ENCODE measurements at regions not wholly inside any gene's neighbourhood (a gene's known extent, or its start where the extent isn't known, plus 50 kb on each side); places are given as distances from the start of the nearest gene placed in this dataset.
"Not testable (repeated sequence)": the region's sequence is repeated elsewhere in the genome, so short reads cannot be mapped to it uniquely, and the experiment has no call there.

GRCh38 chr2:175823002-175823706 is 178.9 kb downstream of the LNPK start:
- no peak overlapping the region for H3K27ac Mint-ChIP-seq
- peaks cover 24% of the 10 kb centered on the region for H3K27me3 Mint-ChIP-seq (ENCODE audit: low read depth)
- H3K4me3 Mint-ChIP-seq: no peak overlapping the region
- no peaks in the 10 kb centered on the region for H3K36me3 Mint-ChIP-seq (ENCODE audit: insufficient read depth in 2 of 2)
- ATAC-seq (replicated peaks in 1 of 2): no peak
- H3K4me1 Mint-ChIP-seq (ENCODE audit: low read depth): no peaks in the 10 kb centered on the region
- DNase-seq: no peak
- no peaks in the 10 kb centered on the region for H3K9me3 Mint-ChIP-seq

- H3K27me3 Mint-ChIP-seq (ENCODE audit: low read depth): peaks cover 23% of the 10 kb centered on the region
- H3K4me1 Mint-ChIP-seq (ENCODE audit: low read depth): no peaks in the 10 kb centered on the region
- DNase-seq (no peak), ATAC-seq (replicated peaks in 1 of 2) (no peak)
- H3K4me3 Mint-ChIP-seq: no peak overlapping the region
- H3K27ac Mint-ChIP-seq: no peak overlapping the region
- H3K9me3 Mint-ChIP-seq: no peaks in the 10 kb centered on the region
- H3K36me3 Mint-ChIP-seq (ENCODE audit: insufficient read depth in 2 of 2): no peaks in the 10 kb centered on the region
Observed at GRCh38 chr2:175817221-175817620, 184.8 kb downstream of the LNPK start.

DNA sequence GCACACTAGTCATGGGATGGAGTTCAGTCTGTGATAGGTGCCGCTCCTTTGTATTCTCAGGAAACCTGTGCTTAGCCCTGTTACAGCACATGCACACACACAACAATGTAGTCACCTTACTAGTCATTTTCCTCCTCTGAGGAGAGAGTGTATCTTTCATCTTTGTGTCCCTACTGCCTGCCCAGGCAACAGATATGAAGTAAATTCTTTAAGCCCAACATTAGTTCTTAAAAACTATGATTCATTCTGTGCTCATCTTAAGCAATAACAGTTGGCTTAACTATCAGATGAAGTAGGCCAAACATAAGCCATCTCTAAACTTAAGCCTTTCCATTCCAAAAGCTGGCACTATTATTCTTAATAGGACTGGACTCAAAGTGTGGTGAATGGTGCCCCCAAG is 186.5 kb downstream of the LNPK start:
- DNase-seq: no peak
- Mint-ChIP-seq H3K4me3 (no peak overlapping the region), H3K27me3 (ENCODE audit: low read depth) (peaks cover 14% of the 10 kb centered on the region), H3K27ac (no peak overlapping the region), H3K9me3 (no peaks in the 10 kb centered on the region), H3K4me1 (ENCODE audit: low read depth) (no peaks in the 10 kb centered on the region), H3K36me3 (ENCODE audit: insufficient read depth in 2 of 2) (no peaks in the 10 kb centered on the region)
- ATAC-seq (replicated peaks in 1 of 2): no peak

GRCh38 chr2:175811971-175812370 is 190.1 kb downstream of the LNPK start:
- Mint-ChIP-seq H3K4me3 (no peak overlapping the region), H3K27me3 (ENCODE audit: low read depth) (peaks cover 24% of the 10 kb centered on the region), H3K9me3 (no peaks in the 10 kb centered on the region), H3K36me3 (ENCODE audit: insufficient read depth in 2 of 2) (no peaks in the 10 kb centered on the region), H3K27ac (no peak overlapping the region), H3K4me1 (ENCODE audit: low read depth) (no peaks in the 10 kb centered on the region)
- DNase-seq: no peak
- ATAC-seq (replicated peaks in 1 of 2): no peak

- Mint-ChIP-seq H3K27me3 (ENCODE audit: low read depth) (peaks cover 19% of the 10 kb centered on the region), H3K4me3 (no peak overlapping the region), H3K27ac (no peak overlapping the region), H3K4me1 (ENCODE audit: low read depth) (no peaks in the 10 kb centered on the region), H3K9me3 (no peaks in the 10 kb centered on the region), H3K36me3 (ENCODE audit: insufficient read depth in 2 of 2) (no peaks in the 10 kb centered on the region)
- ATAC-seq (replicated peaks in 1 of 2) (no peak), DNase-seq (no peak)
Observed at GRCh38 chr2:175808858-175809257, 193.2 kb downstream of the LNPK start.

GRCh38 chr2:175808078-175808477 is 194.0 kb downstream of the LNPK start:
- DNase-seq: no peak
- ATAC-seq (replicated peaks in 1 of 2): no peak
- peaks cover 19% of the 10 kb centered on the region for H3K27me3 Mint-ChIP-seq (ENCODE audit: low read depth)
- H3K4me3 Mint-ChIP-seq: no peak overlapping the region
- H3K4me1 Mint-ChIP-seq (ENCODE audit: low read depth): no peaks in the 10 kb centered on the region
- no peaks in the 10 kb centered on the region for H3K9me3 Mint-ChIP-seq
- no peak overlapping the region for H3K27ac Mint-ChIP-seq
- no peaks in the 10 kb centered on the region for H3K36me3 Mint-ChIP-seq (ENCODE audit: insufficient read depth in 2 of 2)

GRCh38 chr2:175807031-175807873 is 194.8 kb downstream of the LNPK start:
- no peaks in the 10 kb centered on the region for H3K4me1 Mint-ChIP-seq (ENCODE audit: low read depth)

GRCh38 chr2:175806570-175806969 is 195.5 kb downstream of the LNPK start:
- Mint-ChIP-seq H3K27ac (no peak overlapping the region), H3K4me1 (ENCODE audit: low read depth) (no peaks in the 10 kb centered on the region), H3K4me3 (no peak overlapping the region), H3K27me3 (ENCODE audit: low read depth) (peaks cover 19% of the 10 kb centered on the region), H3K36me3 (ENCODE audit: insufficient read depth in 2 of 2) (no peaks in the 10 kb centered on the region), H3K9me3 (no peaks in the 10 kb centered on the region)
- no peak for DNase-seq
- ATAC-seq (replicated peaks in 1 of 2): no peak

More at GRCh38 chr2:175807031-175807873, 194.8 kb downstream of the LNPK start:
- Mint-ChIP-seq H3K36me3 (ENCODE audit: insufficient read depth in 2 of 2) (no peaks in the 10 kb centered on the region), H3K9me3 (no peaks in the 10 kb centered on the region), H3K4me3 (no peak overlapping the region), H3K27ac (no peak overlapping the region), H3K27me3 (ENCODE audit: low read depth) (peaks cover 19% of the 10 kb centered on the region)
- ATAC-seq (replicated peaks in 1 of 2) (no peak), DNase-seq (no peak)

DNA sequence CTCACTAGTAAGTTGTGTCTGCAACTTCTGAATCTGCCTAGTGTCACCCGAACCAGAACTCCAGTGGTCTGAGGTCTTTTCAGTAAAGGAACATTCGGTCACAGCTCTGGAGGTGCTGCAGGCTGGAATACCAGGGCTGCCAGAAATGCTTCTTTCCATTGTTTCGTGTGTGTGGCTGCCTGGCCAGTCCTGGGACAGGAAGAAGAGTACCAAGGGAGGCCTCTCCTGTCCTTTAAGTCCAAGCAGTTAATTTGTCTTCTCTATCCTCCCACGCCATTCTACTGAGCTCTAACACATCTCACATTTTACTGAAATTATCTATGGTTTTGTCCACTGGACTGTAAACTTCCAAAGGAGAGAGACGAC is 196.0 kb downstream of the LNPK start:
- Mint-ChIP-seq H3K27me3 (ENCODE audit: low read depth) (peaks cover 15% of the 10 kb centered on the region), H3K36me3 (ENCODE audit: insufficient read depth in 2 of 2) (no peaks in the 10 kb centered on the region), H3K4me3 (no peak overlapping the region), H3K27ac (no peak overlapping the region), H3K9me3 (no peaks in the 10 kb centered on the region), H3K4me1 (ENCODE audit: low read depth) (no peaks in the 10 kb centered on the region)
- no peak for DNase-seq
- ATAC-seq (replicated peaks in 1 of 2): no peak

DNA sequence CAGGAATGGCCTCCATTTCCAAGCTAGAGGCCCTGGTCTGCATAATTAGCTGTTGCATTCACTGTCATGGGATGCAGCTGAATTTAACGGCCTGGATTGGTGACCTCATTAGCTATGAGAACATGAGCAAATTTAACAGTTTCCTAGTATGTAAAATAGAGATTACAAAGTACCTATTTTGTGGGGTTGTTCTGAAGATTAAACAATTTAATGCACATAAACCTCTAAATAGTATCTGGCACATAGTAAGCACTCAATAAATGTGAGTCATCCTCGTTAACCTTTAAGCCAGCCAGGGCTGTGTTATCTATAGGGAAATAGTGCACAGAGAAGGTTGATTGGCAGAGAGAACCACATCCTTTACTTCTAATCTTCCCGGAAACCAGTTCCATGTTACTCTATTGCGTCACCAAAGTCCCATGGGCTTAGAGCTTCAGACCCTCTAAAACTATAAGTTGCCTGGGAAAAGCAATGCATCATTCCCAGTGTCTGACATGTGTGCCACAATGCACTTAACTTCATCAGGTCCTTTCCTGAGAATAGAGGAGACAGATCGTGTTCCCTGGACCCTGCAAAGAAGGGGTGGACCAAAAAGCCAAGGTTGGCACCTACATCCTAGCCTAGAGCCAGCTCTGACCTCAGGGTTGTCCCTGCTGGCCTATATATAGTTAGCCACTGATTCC is 196.5 kb downstream of the LNPK start:
- Mint-ChIP-seq H3K9me3 (no peaks in the 10 kb centered on the region), H3K27ac (no peak overlapping the region), H3K36me3 (ENCODE audit: insufficient read depth in 2 of 2) (no peaks in the 10 kb centered on the region), H3K4me1 (ENCODE audit: low read depth) (no peaks in the 10 kb centered on the region), H3K4me3 (no peak overlapping the region), H3K27me3 (ENCODE audit: low read depth) (peaks cover 12% of the 10 kb centered on the region)
- ATAC-seq (replicated peaks in 1 of 2) (no peak), DNase-seq (no peak)

- peaks cover 5% of the 10 kb centered on the region for H3K27me3 Mint-ChIP-seq (ENCODE audit: low read depth)
- no peak for ATAC-seq (replicated peaks in 1 of 2)
Observed at GRCh38 chr2:175804122-175804521, 197.9 kb downstream of the LNPK start.

DNA sequence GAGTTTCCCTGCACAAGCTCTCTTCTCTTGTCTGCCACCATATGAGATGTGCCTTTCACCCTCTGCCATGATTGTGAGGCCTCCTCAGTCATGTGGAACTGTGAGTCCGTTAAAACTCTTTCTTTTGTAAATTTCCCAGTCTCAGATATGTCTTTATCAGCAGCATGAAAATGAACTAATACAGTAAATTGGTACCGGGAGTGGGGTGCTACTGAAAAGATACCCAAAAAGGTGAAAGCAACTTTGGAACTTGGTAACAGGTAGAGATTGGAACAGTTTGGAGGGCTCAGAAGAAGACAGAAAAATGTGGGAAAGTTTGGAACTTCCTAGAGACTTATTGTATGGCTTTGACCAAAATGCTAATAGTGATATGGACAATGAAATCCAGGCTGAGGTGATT is 205.6 kb downstream of the LNPK start:
- not testable (repeated sequence) for H3K27me3 Mint-ChIP-seq (ENCODE audit: low read depth); H3K9me3 Mint-ChIP-seq; ATAC-seq (replicated peaks in 1 of 2); H3K36me3 Mint-ChIP-seq (ENCODE audit: insufficient read depth in 2 of 2); H3K4me1 Mint-ChIP-seq (ENCODE audit: low read depth); H3K4me3 Mint-ChIP-seq; H3K27ac Mint-ChIP-seq; DNase-seq

More at GRCh38 chr2:175804122-175804521, 197.9 kb downstream of the LNPK start:
- Mint-ChIP-seq H3K4me3 (no peak overlapping the region), H3K9me3 (no peaks in the 10 kb centered on the region), H3K4me1 (ENCODE audit: low read depth) (no peaks in the 10 kb centered on the region), H3K27ac (no peak overlapping the region), H3K36me3 (ENCODE audit: insufficient read depth in 2 of 2) (no peaks in the 10 kb centered on the region)
- DNase-seq: no peak

GRCh38 chr2:175793648-175794047 is 208.4 kb downstream of the LNPK start:
- H3K4me1 Mint-ChIP-seq (ENCODE audit: low read depth): no peaks in the 10 kb centered on the region
- no peak for DNase-seq
- no peak overlapping the region for H3K27ac Mint-ChIP-seq
- H3K4me3 Mint-ChIP-seq: no peak overlapping the region
- ATAC-seq (replicated peaks in 1 of 2): no peak
- H3K9me3 Mint-ChIP-seq: peaks cover 7 to 9% of the 10 kb centered on the region in 2 donors
- H3K27me3 Mint-ChIP-seq (ENCODE audit: low read depth): no peaks in the 10 kb centered on the region
- H3K36me3 Mint-ChIP-seq (ENCODE audit: insufficient read depth in 2 of 2): peaks cover 5 to 7% of the 10 kb centered on the region in 2 donors

Data from activated T-cell treated with anti-CD3 and anti-CD28 coated beads, Interleukin-2, amount 50 U/mL, for 72 hours (primary cell).